Karpas-422 (cell line): ENCODE measurements at regions not wholly inside any gene's neighbourhood (a gene's known extent, or its start where the extent isn't known, plus 50 kb on each side); places are given as distances from the start of the nearest gene placed in this dataset.

Source experiments
- DNase-seq: peaks from one replicate; pipeline ENCODE4 v3.0.0-alpha.2; 2015
- H2AFZ ChIP-seq: fragments of 200-600 bp; sonication (generic); 2 replicates; pipeline ENCODE4 v1.6.1; 2014; ENCODE audit warnings: antibody characterized with exemption, low read length, mixed read lengths
- H3K27ac ChIP-seq: fragments of 200-600 bp; sonication (generic); 2 replicates; pipeline ENCODE4 v1.5.1; 2014; ENCODE audit warnings: mild to moderate bottlenecking, low read length, moderate library complexity
- H3K27me3 ChIP-seq: fragments of 200-600 bp; sonication (generic); 2 replicates; pipeline ENCODE4 v1.6.1; 2014; ENCODE audit warnings: low read length, mixed read lengths
- H3K36me3 ChIP-seq: fragments of 200-600 bp; sonication (generic); 2 replicates; pipeline ENCODE4 v1.6.1; 2014; ENCODE audit warnings: low read length, mixed read lengths; ENCODE audit not compliant: insufficient read depth
- H3K4me1 ChIP-seq: fragments of 200-600 bp; sonication (generic); 2 replicates; pipeline ENCODE4 v1.6.1; 2014; ENCODE audit warnings: mild to moderate bottlenecking, low read length, mixed read lengths
- H3K4me2 ChIP-seq: fragments of 200-600 bp; sonication (generic); 2 replicates; pipeline ENCODE4 v1.6.1; 2014; ENCODE audit warnings: low read length, low read depth, mild to moderate bottlenecking; ENCODE audit not compliant: poor library complexity, severe bottlenecking
- H3K4me3 ChIP-seq: fragments of 200-600 bp; sonication (generic); 2 replicates; pipeline ENCODE4 v1.5.1; 2014; ENCODE audit warnings: mild to moderate bottlenecking, antibody characterized with exemption, low read length, mixed read lengths
- H3K79me2 ChIP-seq: fragments of 200-600 bp; sonication (generic); 2 replicates; pipeline ENCODE4 v1.6.1; 2014; ENCODE audit warnings: mild to moderate bottlenecking, low read length, mixed read lengths
- H3K9ac ChIP-seq: fragments of 200-600 bp; sonication (generic); 2 replicates; pipeline ENCODE4 v1.6.0; 2014; ENCODE audit warnings: low read length
- H3K9me2 ChIP-seq: fragments of 200-600 bp; sonication (generic), shearing (Covaris generic); replicated peaks from 2 replicates; pipeline ENCODE4 v1.6.0; 2014; ENCODE audit warnings: mild to moderate bottlenecking, low read length, moderate library complexity; ENCODE audit not compliant: insufficient read depth
- H3K9me3 ChIP-seq: fragments of 300-700, 200-600 bp; sonication (generic); 2 replicates; pipeline ENCODE4 v1.6.1; 2014; ENCODE audit warnings: low read length, mixed read lengths
- H4K20me1 ChIP-seq: fragments of 200-600 bp; sonication (generic); 2 replicates; pipeline ENCODE4 v1.6.1; 2014; ENCODE audit warnings: mild to moderate bottlenecking, antibody characterized with exemption, low read length, low read depth; ENCODE audit not compliant: insufficient read depth

GRCh38 chr3:132232231-132232792, 84.9 kb upstream of the ACP3 start:
- no peak for DNase-seq
- Histone ChIP-seq H3K9ac (no peak overlapping the region), H3K9me3 (no peaks in the 10 kb centered on the region), H4K20me1 (no peaks in the 10 kb centered on the region), H3K4me1 (no peaks in the 10 kb centered on the region), H3K79me2 (no peaks in the 10 kb centered on the region), H3K4me2 (no peak overlapping the region), H2AFZ (no peak overlapping the region), H3K27me3 (no peaks in the 10 kb centered on the region), H3K4me3 (no peak overlapping the region), H3K27ac (no peak overlapping the region), H3K36me3 (no peaks in the 10 kb centered on the region), H3K9me2 (no peaks in the 10 kb centered on the region)

GRCh38 chr3:132236701-132237651, 80.2 kb upstream of the ACP3 start:
- no peaks in the 10 kb centered on the region for H3K4me1 ChIP-seq
- H3K4me2 ChIP-seq, result no peak overlapping the region
- no peak overlapping the region for H3K27ac ChIP-seq
- no peaks in the 10 kb centered on the region for H3K79me2 ChIP-seq
- no peaks in the 10 kb centered on the region for H3K9me2 ChIP-seq
- H3K9me3 ChIP-seq, result no peaks in the 10 kb centered on the region
- no peaks in the 10 kb centered on the region for H3K36me3 ChIP-seq
- no peaks in the 10 kb centered on the region for H4K20me1 ChIP-seq
- H3K9ac ChIP-seq, result no peak overlapping the region
- DNase-seq, result no peak
- H3K4me3 ChIP-seq, result no peak overlapping the region
- no peak overlapping the region for H2AFZ ChIP-seq
- H3K27me3 ChIP-seq, result no peaks in the 10 kb centered on the region

DNA sequence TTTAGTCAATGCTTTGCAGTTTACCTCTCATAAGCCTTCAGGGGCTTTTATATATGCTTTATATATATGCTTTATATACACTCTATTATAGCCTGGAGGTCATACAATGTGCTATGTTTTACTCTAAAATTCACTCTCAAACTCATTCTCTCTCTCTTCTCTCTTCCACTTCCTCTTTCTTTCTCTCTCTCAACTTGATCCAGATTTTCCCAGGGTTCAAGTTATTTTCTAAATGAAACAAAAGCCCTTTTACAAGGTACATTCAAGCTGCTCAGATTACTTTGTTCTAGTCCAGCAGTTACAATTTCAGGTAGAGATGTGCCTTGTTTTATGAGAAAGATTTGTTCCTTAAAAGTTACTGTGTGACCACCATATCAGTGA, 79.6 kb upstream of the ACP3 start:
- Histone ChIP-seq H3K9me2 (no peaks in the 10 kb centered on the region), H3K4me3 (no peak overlapping the region), H3K27ac (no peak overlapping the region), H3K79me2 (no peaks in the 10 kb centered on the region), H3K9me3 (no peaks in the 10 kb centered on the region), H3K4me2 (no peak overlapping the region), H3K36me3 (no peaks in the 10 kb centered on the region), H3K27me3 (no peaks in the 10 kb centered on the region), H3K4me1 (no peaks in the 10 kb centered on the region), H4K20me1 (no peaks in the 10 kb centered on the region), H2AFZ (no peak overlapping the region), H3K9ac (no peak overlapping the region)
- DNase-seq, result no peak

DNA sequence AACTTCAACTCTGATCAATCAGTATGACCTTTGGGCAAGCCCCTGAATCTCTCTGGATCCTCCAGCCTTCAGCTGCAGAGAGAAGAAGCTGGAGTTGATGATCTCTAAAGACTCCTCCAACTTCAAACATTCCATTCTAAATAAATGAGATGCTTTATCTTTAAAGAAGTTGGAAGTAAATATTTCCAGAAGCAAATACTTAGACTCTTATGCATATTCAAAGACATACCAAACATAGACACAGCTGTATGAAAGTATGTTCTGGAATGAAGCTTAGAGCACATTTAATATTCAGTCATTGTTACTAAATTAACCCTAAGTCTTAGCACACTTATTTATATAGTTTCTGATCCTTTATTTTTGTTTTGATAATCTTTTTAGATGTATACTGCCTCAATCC, 77.6 kb upstream of the ACP3 start:
- no peaks in the 10 kb centered on the region for H3K27me3 ChIP-seq
- no peaks in the 10 kb centered on the region for H3K4me1 ChIP-seq
- H3K9me2 ChIP-seq, result no peaks in the 10 kb centered on the region
- H3K4me2 ChIP-seq, result no peak overlapping the region
- DNase-seq, result no peak
- H3K4me3 ChIP-seq, result no peak overlapping the region
- H3K27ac ChIP-seq, result no peak overlapping the region
- H3K9ac ChIP-seq, result no peak overlapping the region
- H3K9me3 ChIP-seq, result no peaks in the 10 kb centered on the region
- no peaks in the 10 kb centered on the region for H4K20me1 ChIP-seq
- no peak overlapping the region for H2AFZ ChIP-seq
- no peaks in the 10 kb centered on the region for H3K79me2 ChIP-seq
- H3K36me3 ChIP-seq, result no peaks in the 10 kb centered on the region

DNA sequence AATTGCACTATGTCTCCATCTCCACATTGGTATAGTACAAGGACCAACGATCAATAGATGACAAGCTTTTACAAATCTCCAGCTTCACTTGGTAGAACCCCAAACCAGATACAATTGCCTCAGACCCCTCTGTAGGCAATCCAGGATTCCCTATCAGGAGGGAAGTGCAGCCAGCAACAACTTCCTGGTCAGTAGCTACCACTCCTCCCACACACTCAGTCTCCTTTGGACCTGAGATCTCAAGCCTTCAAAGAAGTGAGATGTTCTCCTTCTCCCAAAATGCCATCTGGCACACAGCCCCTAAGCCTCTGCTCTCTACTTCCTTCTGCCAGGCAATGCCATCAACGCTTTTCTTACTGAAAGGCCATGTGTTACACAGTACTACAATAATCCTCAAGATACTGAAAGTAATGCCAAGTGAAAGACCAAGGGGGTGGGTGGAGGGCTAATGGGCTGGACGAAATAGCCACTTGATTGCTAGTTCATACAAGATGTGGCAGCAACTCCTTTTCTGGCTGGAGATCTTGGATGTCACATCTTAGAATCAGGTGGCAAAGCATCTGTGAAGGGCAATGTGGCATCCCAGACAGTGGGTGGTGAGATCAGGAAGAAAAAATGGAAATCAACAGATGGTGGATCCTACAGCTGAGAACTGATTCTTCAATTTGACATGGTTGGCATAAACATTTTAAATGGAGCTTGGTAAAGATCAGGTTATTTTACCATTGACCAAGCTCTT, 75.3 kb upstream of the ACP3 start:
- Histone ChIP-seq H3K4me1 (no peaks in the 10 kb centered on the region), H2AFZ (no peak overlapping the region), H3K79me2 (no peaks in the 10 kb centered on the region), H3K9ac (no peak overlapping the region), H3K4me3 (no peak overlapping the region), H3K9me2 (no peaks in the 10 kb centered on the region), H3K4me2 (no peak overlapping the region), H3K27ac (no peak overlapping the region), H3K27me3 (no peaks in the 10 kb centered on the region), H3K9me3 (no peaks in the 10 kb centered on the region), H3K36me3 (no peaks in the 10 kb centered on the region), H4K20me1 (no peaks in the 10 kb centered on the region)
- no peak for DNase-seq

GRCh38 chr3:132242790-132243189, 74.4 kb upstream of the ACP3 start:
- H3K4me2 ChIP-seq, result no peak overlapping the region
- DNase-seq, result no peak
- no peaks in the 10 kb centered on the region for H4K20me1 ChIP-seq
- no peak overlapping the region for H2AFZ ChIP-seq
- no peak overlapping the region for H3K4me3 ChIP-seq
- no peaks in the 10 kb centered on the region for H3K27me3 ChIP-seq
- no peaks in the 10 kb centered on the region for H3K4me1 ChIP-seq
- no peaks in the 10 kb centered on the region for H3K36me3 ChIP-seq
- no peak overlapping the region for H3K9ac ChIP-seq
- no peaks in the 10 kb centered on the region for H3K9me3 ChIP-seq
- H3K79me2 ChIP-seq, result no peaks in the 10 kb centered on the region
- H3K9me2 ChIP-seq, result no peaks in the 10 kb centered on the region
- no peak overlapping the region for H3K27ac ChIP-seq

DNA sequence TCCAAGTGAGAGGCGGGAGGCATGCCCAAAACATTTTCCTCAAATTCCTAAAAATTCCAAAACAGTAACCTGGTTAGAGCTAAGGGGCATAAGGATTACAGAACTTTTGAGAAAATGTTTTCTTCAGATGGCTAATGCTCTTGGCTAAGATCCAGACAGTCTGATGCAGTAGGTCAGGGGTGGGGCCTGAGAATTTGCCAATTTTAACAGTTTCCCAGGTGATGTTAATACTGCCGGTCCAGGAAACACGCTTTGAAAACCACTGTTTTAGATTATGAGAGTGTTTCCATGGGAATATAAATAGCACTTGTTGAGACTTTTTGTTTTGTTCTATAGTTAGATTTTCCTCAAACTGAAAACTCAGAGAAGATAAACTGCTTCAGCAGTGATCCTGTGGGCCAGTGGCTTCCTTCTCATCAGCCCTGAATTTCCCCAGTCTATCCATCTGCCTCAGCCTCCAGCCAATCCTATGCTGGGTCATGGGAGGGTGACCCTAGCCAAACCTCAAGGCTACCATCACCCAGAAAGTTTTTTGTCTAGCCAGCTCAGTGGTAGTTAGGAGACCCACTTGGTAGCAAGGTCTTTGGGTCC, 71.6 kb upstream of the ACP3 start:
- Histone ChIP-seq H3K9me3 (no peaks in the 10 kb centered on the region), H3K9me2 (no peaks in the 10 kb centered on the region), H4K20me1 (no peaks in the 10 kb centered on the region), H3K4me3 (no peak overlapping the region), H3K36me3 (no peaks in the 10 kb centered on the region), H3K4me1 (no peaks in the 10 kb centered on the region), H3K27ac (no peak overlapping the region), H3K27me3 (no peaks in the 10 kb centered on the region), H3K9ac (no peak overlapping the region), H3K79me2 (no peaks in the 10 kb centered on the region), H2AFZ (no peak overlapping the region), H3K4me2 (no peak overlapping the region)
- DNase-seq, result no peak

DNA sequence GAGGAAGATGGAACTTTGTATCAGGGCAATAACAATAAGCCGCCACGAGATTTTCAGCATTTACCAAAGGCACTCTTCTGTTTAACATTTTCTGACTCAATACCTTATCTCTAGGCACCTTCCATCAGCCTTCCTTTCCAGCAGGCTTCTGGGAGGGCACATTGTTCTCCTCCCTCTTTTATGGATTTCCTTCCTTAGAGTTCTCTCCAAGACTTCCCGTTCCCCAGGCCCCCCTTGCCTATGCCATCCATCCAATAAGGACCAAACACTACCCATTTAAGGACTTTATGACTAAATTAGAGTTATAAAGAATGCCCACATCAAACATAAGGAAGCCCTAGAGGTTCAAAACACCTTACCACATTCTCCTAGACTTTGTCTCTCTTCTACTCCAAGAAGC, 71.0 kb upstream of the ACP3 start:
- Histone ChIP-seq H3K4me1 (no peaks in the 10 kb centered on the region), H2AFZ (no peak overlapping the region), H3K36me3 (no peaks in the 10 kb centered on the region), H3K9me2 (no peaks in the 10 kb centered on the region), H3K27me3 (no peaks in the 10 kb centered on the region), H3K9ac (no peak overlapping the region), H3K4me2 (no peak overlapping the region), H3K9me3 (no peaks in the 10 kb centered on the region), H4K20me1 (no peaks in the 10 kb centered on the region), H3K79me2 (no peaks in the 10 kb centered on the region), H3K27ac (no peak overlapping the region), H3K4me3 (no peak overlapping the region)
- DNase-seq, result no peak
